ENCODE measurements at regions not wholly inside any gene's neighbourhood (a gene's known extent, or its start where the extent isn't known, plus 50 kb on each side); places are given as distances from the start of the nearest gene placed in this dataset.

DNA sequence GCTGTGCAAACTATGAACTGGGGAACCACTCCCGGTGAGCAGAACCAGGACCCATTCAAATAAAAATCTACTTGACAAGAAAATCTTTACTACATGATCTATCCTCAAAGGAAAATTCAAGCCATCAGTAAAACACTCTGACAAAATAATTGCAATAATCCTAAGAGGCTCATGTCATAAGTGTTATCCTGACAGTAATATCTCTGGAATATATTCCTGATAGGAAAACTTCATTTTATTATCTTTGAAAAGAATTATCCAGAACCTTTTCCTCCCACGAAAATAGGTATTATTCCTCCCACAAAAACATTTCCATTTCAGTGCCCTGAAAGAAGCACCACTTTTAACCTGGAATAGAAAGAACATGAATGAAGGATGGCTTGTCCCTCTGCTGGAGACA, 357.7 kb upstream of the PCDH7 start:
- TF ChIP-seq, protein P1, sequence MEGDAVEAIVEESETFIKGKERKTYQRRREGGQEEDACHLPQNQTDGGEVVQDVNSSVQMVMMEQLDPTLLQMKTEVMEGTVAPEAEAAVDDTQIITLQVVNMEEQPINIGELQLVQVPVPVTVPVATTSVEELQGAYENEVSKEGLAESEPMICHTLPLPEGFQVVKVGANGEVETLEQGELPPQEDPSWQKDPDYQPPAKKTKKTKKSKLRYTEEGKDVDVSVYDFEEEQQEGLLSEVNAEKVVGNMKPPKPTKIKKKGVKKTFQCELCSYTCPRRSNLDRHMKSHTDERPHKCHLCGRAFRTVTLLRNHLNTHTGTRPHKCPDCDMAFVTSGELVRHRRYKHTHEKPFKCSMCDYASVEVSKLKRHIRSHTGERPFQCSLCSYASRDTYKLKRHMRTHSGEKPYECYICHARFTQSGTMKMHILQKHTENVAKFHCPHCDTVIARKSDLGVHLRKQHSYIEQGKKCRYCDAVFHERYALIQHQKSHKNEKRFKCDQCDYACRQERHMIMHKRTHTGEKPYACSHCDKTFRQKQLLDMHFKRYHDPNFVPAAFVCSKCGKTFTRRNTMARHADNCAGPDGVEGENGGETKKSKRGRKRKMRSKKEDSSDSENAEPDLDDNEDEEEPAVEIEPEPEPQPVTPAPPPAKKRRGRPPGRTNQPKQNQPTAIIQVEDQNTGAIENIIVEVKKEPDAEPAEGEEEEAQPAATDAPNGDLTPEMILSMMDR (IDR thresholded peaks at IDR 0.05 in 4 of 5, conservative IDR thresholded peaks at IDR 0.05 in 1 of 5) = no peak
- no peak for TF ChIP-seq POLR2A (IDR thresholded peaks at IDR 0.05)
- in situ Hi-C loops (cut with MboI; ENCODE audit: low sequenced_read_pairs in 4 of 4) = no loop called here
- no peaks in the 10 kb centered on the region for H3K9me3 ChIP-seq
- no peaks in the 10 kb centered on the region for H3K27me3 ChIP-seq
- no peak overlapping the region for H3K4me3 ChIP-seq
- no peaks in the 10 kb centered on the region for H3K36me3 ChIP-seq
- no peak overlapping the region for H3K27ac ChIP-seq
- intact Hi-C loops (cut with DNase I; ENCODE audit: low total_unique reads) = no loop called here
- DNase-seq = no peak
- H3K4me1 ChIP-seq = no peaks in the 10 kb centered on the region
- no peak for ATAC-seq

DNA sequence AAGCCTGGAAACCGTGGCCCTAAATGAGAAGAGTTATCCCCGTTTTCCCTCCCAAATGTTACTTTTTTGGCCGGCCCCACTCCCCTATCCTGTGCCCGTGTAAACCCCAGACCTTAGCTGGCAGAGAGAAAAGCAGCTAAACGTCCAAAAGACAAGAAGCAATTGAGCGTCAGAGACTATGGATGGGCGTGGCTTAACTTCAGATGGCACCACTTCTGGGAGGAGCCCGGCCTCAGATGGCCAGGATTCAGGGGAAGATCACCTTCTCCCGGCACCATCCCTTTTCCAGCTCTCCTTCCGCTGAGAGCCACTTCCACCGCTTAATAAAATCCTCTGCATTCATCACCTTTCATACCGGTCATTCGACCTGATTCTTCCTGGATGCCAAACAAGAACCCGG, 350.1 kb upstream of the PCDH7 start:
- ATAC-seq (no peak), DNase-seq (no peak)
- H3K4me1 ChIP-seq = no peaks in the 10 kb centered on the region
- TF ChIP-seq, protein P1 (IDR thresholded peaks at IDR 0.05 in 4 of 5, conservative IDR thresholded peaks at IDR 0.05 in 1 of 5) = no peak
- TF ChIP-seq POLR2A (IDR thresholded peaks at IDR 0.05) = no peak
- H3K36me3 ChIP-seq = no peaks in the 10 kb centered on the region
- no peak overlapping the region for H3K4me3 ChIP-seq
- H3K27ac ChIP-seq = no peak overlapping the region
- intact Hi-C loops (cut with DNase I; ENCODE audit: low total_unique reads) = no loop called here
- in situ Hi-C loops (cut with MboI; ENCODE audit: low sequenced_read_pairs in 4 of 4) = no loop called here
- no peaks in the 10 kb centered on the region for H3K27me3 ChIP-seq
- H3K9me3 ChIP-seq = no peaks in the 10 kb centered on the region

DNA sequence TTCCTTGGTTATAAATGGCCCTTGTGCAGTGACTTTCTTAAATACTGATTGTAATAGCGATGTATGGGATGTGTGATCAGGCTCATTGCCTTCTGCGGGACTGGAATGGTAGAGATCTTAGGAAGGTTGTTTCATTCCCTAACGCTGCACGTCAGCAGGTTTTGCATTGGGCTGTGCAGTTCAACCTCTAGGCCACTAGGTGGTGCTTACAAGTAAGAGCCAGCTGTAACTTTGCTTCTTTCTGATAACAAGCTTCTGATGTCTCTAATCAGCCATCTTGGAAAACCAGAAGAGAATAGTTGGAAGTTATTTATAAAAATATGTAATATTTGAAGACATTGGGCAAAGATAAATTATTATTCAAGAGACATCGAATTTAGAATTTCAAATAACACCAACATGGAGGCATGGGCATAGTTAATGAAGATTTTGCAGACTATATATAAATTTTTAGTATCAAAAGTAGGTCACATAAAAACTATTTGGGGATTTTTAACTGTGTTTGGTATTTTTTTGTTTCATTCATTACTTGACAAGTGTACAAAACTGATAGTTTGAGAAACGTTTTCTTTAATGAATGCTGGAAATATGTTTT, 339.7 kb upstream of the PCDH7 start:
- TF ChIP-seq, protein P1 (IDR thresholded peaks at IDR 0.05 in 4 of 5, conservative IDR thresholded peaks at IDR 0.05 in 1 of 5) = peak in 1 of 5 experiments; percentile 28
- TF ChIP-seq POLR2A (IDR thresholded peaks at IDR 0.05) = no peak
- H3K4me3 ChIP-seq = no peak overlapping the region
- DNase-seq = no peak
- ATAC-seq = no peak
- H3K4me1 ChIP-seq = no peaks in the 10 kb centered on the region
- H3K27ac ChIP-seq = no peak overlapping the region
- intact Hi-C loops (cut with DNase I; ENCODE audit: low total_unique reads) = no loop called here
- in situ Hi-C loops (cut with MboI; ENCODE audit: low sequenced_read_pairs in 4 of 4) = no loop called here
- H3K36me3 ChIP-seq = no peaks in the 10 kb centered on the region
- H3K9me3 ChIP-seq = no peaks in the 10 kb centered on the region
- H3K27me3 ChIP-seq = no peaks in the 10 kb centered on the region

DNA sequence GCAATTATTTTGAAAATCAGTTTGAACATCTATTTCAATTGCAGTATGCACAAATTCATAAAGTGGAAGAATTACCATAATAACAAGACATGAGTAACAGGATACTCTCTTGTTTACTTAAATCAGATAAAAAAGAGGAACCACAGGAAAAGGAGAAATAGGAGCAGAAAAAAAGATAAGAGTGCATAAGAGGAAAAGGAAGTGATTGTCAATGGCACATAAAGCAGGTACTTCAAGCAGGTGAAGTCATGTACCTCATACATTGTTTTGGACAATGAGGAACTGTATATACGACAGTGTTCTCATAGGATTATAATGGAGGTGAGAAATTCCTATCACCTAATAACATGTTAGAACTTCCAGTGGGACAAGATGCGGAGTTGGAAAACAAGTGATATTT, 334.5 kb upstream of the PCDH7 start:
- in situ Hi-C loops (cut with MboI; ENCODE audit: low sequenced_read_pairs in 4 of 4) (no loop called here), intact Hi-C loops (cut with DNase I; ENCODE audit: low total_unique reads) (no loop called here)
- DNase-seq (no peak), ATAC-seq (no peak)
- H3K4me1 ChIP-seq = no peaks in the 10 kb centered on the region
- no peaks in the 10 kb centered on the region for H3K9me3 ChIP-seq
- H3K36me3 ChIP-seq = no peaks in the 10 kb centered on the region
- no peaks in the 10 kb centered on the region for H3K27me3 ChIP-seq
- no peak overlapping the region for H3K27ac ChIP-seq
- no peak overlapping the region for H3K4me3 ChIP-seq
- no peak for TF ChIP-seq POLR2A (IDR thresholded peaks at IDR 0.05)
- TF ChIP-seq, protein P1 (IDR thresholded peaks at IDR 0.05 in 4 of 5, conservative IDR thresholded peaks at IDR 0.05 in 1 of 5) = no peak
